NCI-H1105 (cell line): ENCODE measurements at regions not wholly inside any gene's neighbourhood (a gene's known extent, or its start where the extent isn't known, plus 50 kb on each side); places are given as distances from the start of the nearest gene placed in this dataset.
"Not testable (repeated sequence)": the region's sequence is repeated elsewhere in the genome, so short reads cannot be mapped to it uniquely, and the experiment has no call there.

Source experiments
- DNase-seq: peaks from one replicate; lab custom pipeline; 2025; lab: John Stamatoyannopoulos, UW

DNA sequence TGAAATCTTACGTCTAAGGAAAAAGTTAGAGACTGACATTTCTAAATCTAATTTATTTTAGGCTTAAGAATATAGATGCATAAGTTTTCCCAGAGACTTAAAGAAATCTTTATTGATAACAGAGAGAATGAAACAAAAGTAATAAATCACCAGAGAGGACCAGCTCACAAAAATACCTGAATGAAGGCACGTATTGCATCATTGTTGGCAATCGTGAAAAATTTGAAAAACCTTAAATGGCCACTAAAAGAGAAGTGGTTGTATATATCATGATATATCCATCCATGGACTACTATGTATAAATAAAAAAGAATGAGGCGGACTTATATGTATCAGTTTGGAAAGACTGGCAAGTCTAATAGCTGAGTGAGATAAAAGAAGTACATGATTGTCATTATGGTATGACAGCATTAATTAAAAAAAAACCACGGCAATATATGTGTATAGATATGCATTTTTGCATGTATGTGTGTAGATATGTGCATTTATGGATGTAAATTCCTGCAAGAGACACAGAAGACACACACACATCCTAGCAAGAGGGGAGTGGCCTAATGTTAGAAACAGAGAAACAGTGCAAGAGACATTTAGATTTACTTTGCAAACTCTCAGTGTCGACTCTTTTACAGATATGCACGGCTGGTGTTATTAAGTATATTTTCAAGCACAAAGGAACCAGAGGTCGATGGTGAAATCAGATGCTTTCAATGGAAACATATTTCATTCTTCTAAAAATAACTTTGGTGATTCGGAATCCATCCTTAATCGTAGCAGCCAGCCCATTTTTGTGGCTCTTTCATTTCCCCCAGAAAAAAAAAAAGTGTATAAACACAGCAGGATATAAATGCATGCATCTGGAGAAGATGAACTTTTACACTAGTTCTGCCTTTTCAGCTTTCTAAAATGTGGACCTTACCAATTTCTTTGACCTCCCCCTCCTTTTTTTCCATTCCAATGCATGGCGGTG is 156.1 kb upstream of the SALL4 start:
- DNase-seq: no peak

DNA sequence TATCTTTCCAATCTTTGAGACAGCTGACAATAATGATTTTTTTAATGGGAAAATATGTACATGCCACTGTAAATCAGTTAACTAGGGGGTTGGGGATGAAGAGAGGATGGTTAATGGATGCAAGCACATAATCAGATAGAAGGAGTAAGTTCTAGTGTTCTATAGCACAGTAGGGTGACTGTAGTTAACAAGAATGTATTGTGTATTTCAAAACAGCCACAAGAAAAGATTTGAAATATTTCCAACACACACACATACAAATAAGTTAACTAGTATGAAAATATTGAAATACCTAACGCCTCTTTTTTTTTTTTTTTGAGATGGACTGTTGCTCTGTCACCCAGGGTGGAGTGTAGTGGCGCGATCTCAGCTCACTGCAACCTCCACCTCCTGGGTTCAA is 153.4 kb upstream of the SALL4 start:
- DNase-seq: no peak

DNA sequence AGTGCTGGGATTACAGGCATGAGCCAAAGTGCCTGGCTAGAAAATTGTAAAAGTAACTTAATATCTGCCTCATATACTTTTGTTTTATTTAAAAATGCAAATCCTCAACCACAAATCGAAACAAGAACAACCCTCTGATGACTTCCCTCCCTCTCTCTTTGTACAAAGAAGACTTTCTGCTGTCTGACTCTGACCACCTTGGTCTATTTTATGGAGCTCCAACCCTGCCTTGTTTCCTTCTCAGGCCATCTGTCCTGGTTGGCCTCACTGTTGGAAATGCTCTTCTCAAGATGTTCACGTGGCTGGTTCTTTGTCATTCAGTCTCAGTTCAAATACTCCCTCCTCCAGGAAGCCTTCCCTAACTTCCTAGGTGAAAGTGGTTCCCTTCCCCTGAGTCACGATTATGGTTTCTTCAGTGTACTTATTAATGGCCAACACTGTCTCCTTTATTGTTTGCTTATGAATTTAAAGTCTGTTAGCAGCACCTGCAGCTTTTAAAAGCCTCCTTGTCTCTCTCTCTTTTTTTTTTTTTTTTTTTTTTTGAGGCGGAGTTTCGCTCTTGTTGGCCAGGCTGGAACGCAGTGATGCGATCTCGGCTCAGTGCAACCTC is 151.5 kb upstream of the SALL4 start:
- no peak for DNase-seq

DNA sequence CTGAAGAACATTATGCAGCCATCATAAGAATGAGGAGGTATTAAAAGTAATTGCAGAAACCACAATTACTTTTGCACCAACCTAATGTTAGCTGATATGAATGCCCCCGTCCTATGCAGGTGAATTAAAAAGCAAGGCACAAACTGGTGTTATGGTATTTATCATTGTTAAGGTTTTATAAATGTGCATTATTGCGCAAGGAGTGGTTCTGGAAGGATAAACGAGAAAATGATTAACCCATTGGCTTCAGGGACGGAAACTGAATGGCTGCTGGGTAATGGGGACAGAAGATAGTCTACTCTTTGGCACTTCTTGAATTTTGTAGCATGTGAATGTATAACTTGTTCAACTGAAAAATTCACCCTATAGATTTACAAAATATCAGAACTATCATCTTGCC is 148.6 kb upstream of the SALL4 start:
- DNase-seq: no peak

DNA sequence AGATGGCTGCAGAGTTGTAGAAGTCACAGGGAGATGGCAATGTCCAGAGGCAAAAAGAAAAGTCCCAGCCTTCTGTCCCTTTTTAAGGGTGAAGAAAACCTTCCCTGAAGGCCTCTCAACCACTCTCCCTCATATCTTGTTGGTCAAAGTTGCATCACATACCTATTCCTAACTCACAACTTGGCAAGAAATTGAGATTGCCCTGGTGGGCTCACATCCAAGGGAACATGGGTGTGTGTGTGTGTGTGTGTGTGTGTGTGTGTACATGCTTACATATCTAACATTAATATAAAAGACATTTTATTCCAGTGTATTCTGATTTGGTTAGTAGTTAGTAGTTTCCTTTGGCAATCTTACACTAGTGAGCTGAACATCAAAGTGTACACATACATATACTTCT is 144.3 kb upstream of the SALL4 start:
- no peak for DNase-seq

DNA sequence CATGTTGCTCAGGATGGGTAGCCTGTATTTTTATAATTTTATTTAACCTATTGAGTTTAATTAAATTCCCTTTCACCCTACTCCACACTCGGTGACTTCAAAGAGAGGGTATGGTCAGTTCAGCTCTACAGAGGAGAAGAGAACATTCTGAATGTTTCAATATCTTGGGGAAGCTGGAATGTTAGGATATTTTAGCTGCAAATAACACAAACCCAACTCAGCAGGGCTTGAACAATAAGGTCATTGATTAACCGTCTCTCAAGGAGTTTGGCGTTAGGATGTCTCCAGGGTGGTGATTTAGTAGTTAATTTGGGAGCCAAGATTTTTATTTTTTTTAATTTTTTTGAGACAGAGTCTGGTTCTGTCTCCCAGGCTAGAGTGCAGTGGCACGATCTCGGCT is 143.6 kb upstream of the SALL4 start:
- DNase-seq: no peak

DNA sequence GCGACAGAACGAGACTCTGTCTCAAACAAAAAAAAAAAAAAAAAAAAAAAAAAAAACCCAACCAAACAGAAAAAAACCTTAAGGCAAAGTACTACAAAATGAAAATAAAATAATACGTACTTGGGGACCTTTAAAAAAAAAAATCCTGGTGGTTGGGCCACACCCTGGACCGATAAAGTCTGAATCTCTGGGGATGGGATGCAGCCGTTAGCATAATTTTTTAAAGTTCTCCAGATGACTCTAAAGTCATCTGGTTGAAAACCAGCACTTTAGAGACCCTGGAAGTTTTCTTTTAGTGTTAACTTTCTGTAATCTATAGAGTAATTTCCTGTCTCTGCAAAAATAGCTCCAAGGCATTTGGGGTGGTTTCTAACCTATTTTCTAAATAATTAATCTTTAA is 142.9 kb upstream of the SALL4 start:
- no peak for DNase-seq

DNA sequence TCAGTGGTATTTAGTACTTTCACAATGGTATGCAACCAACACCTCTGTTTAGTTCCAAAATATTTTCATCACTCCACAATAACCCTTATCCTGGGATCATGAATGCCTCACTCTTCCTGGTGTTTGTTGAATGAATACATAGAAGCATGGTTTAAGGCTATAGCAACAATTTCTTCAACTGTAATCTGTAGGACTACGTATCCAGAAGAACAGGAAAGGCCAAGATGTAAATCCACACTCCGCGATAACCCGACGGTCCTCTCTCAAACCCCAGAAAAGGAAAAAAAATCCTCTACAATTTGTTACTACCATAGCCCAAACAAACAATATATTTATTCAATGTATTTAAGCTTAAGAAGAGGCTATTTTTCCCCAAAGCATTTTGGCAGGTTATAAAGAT is 141.4 kb upstream of the SALL4 start:
- DNase-seq: no peak

DNA sequence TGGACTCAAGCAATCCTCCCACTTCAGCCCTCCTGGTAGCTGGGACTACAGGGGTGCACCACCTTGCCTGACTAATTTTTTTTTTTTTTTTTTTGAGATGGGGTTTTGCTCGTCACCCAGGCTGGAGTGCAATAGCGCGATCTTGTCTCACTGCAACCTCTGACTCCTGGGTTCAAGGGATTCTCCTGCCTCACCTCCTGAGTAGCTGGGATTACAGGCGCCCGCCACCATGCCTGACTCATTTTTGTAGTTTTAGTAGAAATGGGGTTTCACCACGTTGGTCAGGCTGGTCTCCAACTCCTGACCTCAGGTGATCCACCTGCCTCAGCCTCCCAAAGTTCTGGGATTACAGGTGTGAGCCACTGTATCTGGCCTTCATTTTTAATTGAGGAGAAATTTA is 141.0 kb upstream of the SALL4 start:
- not testable (repeated sequence) for DNase-seq

DNA sequence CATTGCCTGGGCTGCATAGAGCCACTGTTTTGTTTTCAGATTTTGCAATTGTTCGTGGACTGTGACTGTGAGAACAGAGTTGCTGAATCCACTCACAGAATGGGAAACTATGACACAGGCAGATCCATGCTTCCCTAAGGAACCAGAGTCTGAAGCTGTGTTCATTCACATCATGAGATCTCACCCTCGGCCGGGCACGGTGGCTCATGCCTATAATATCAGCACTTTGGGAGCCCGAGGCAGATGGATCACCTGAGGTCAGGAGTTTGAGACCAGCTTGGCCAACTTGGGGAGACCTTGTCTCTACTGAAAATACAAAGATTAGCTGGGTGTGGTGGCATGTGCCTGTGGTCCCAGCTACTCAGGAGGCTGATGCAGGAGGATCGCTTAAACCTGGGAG is 139.2 kb upstream of the SALL4 start:
- no peak for DNase-seq

DNA sequence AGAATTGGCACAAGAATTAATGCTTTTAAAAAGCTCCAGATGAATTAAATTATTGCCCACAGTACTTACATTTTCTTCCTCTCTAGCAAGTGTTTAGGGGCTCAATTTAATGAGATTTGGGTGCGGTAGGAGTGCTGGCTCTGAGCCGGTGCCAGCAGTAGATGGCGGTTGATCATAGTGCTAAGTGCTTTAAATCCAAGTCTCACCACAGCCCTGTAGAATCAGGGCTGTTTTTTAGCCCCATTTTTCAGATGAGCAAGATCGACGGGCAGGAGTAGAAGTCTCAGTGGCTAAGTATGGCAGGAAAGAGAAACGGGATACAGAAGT is 136.9 kb upstream of the SALL4 start:
- no peak for DNase-seq

DNA sequence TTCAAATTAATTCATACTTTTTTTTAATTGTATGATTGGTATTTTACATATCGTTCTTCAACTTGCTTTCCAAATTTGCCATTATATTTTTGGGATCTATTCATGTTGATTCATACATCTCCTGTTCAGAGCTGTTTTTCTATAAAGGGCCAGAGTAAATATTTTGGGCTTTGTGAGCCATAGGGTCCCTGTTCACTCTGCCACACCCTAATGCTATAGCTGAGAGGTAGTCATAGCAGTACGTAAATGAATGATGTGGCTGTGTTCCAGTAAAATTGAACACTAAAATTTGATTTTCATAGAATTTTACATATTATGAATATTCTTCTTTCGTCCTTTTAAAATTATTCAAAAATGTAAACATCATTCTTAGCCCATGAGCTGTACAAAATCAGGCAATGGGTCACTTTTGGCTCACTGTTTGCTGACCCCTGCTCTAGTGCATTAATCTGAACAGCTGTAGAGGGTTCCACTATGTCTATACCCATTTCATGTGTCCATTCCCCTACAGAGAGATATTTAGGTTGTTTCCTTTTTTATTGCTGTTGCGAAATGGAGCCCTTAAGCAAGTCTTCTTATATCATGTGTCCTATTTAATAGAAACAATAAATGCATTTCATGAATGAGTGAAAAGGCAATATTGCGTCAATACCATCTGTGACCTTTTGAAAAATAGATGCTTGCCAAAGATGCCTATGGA is 136.4 kb upstream of the SALL4 start:
- DNase-seq: no peak

DNA sequence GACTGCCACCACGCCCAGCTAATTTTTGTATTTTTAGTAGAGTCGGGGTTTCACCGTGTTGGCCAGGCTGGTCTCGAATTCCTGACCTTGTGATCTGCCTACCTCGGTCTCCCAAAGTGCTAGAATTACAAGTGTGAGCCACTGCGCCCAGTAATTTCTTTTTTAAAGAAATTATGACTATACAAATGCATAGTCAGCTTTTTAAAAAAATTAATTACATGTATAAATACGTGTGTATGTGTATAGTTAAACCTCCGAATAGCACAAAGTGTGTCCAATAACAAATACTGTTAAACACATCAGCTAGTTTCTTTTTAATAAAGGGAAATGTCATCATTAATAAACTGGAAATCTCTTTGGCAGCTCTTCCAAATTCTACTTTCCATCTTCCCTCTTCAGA is 135.5 kb upstream of the SALL4 start:
- DNase-seq: no peak

DNA sequence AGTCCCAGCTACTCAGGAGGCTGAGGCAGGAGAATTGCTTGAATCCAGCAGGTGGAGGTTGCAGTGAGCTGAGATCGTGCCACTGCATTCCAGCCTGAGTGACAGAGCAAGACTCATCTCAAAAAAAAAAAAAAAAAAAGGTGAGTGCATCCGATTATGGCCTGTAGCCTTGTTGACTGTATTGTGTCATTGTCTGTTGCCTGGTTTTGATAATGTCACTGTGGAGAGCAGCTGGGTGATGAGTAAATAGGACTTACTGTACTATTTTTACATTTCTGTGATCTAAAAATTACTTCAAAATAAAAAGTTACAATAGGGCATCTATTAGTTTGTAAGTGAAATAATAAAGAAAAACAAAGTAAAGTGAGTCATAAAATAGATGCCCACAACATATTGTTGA is 134.1 kb upstream of the SALL4 start:
- no peak for DNase-seq

DNA sequence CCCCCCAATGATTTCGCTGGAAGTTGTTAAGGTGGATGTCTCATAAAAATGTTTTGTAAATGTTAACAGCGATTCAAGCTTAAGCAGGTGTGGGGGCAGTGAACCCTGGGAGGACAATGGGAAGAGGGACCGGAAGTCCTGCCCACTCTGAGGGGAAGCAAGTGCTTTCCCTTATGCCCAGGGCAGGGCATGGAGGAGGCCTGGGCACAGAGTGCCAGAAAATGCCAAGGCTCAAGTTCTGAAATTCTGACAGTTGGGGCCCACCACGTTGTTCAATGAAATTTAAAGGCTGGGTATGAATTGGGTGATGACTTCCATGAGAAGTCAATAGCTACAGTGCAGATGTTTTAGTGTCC is 132.7 kb upstream of the SALL4 start:
- DNase-seq: no peak

DNA sequence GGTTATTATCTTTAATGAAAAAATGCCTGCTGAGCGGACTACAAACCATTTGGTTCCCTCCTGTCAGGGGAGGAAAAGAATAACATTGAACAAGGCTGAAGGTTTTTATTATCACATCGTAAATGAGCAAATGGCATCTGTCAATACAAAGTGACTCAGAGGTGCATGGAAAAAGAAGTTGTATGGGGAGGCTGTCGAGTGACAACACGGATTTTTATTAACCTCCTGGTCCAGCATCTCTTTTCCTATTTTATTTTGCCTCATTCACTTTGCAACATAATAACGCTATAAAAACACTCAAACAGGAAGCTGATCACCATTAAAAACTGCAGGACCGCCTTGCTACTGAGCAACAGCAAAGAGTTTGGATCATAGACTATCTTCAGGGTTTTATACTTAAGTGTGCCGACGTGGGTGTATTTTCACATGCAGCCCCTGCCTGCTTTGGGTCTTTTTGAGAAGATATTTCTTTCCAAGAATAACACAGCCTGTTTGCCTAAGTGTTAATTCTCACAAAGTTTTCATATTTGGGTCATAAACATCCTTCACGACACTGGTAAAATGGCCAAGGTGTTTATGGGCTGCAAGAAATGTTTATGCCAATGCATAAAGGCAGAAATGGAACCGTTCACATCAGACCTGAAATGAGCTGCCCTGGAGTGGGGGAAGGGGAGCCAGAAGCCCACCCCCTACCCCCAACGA is 132.1 kb upstream of the SALL4 start:
- DNase-seq: no peak

DNA sequence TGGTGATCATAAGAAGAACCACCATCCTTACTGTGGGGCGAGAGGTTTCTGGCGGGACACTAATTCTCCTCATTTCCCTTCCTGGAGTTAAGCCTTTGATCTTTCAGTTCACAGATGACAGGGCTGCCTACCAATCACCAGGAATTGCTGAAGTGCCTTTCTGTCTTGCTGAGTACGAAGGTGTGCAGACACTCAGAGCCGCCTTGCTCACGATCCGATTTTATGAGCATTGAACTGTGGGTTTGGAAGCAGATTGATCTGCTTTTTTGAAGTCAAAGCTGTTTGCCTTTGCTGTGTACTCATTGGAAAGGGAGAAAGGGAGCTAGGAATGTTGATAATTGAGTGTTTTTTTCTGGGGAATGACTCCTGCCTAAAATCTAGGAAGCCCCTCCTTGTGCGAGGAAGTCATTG is 129.1 kb upstream of the SALL4 start:
- DNase-seq: no peak

DNA sequence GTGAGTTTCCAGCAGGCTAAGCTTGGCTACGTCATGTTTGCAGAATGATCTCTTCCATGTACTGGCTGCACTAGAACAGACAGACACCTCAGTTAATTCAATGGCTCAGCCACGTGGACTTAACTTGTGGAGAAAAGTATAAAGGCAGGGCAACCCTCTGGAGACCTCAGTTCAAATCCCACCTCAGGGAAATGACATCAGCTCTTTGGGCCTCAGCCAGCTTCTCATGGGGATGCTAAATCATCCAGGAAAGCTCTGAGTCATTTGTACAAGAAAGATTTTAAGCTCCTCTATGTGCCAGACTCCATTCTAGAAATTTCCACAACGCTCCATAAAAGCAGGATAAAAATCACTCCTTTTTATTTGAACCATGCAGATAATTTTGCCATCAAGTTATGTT is 128.5 kb upstream of the SALL4 start:
- DNase-seq: no peak

DNA sequence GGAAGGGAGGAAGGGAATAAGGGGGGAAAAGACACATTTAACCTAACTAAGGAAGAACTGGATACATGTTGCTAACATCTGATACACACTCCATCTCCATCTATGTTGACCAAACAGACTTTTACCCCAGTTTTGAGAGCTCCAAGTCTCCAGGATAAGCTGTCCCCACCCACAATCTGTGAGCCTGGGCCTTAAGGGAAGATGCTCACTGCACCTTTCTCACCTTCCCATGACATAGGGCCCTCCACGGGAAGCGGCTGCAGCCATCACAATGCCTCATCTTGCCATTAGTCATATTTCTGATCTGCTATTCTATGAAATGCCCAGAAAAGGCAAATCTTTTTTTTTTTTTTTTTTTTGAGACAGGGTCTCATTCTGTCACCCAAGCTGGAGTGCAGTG is 126.6 kb upstream of the SALL4 start:
- DNase-seq: no peak

DNA sequence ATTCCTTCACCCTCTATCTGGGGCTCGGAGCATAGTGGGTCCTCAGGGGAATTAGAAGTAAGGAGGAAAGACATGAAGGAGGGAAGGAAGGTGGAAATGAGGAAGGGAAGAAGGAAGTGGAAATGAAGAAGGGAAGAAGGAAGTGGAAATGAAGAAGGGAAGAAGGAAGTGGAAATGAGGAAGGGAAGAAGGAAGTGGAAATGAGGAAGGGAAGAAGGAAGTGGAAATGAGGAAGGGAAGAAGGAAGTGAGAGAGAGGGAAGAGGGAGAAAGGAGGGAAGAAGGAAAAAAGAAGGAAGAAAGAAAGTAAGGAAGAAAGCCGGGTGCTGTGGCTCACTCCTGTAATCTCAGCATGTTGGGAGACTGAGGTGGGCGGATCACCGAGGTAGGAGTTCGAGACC is 125.6 kb upstream of the SALL4 start:
- not testable (repeated sequence) for DNase-seq

DNA sequence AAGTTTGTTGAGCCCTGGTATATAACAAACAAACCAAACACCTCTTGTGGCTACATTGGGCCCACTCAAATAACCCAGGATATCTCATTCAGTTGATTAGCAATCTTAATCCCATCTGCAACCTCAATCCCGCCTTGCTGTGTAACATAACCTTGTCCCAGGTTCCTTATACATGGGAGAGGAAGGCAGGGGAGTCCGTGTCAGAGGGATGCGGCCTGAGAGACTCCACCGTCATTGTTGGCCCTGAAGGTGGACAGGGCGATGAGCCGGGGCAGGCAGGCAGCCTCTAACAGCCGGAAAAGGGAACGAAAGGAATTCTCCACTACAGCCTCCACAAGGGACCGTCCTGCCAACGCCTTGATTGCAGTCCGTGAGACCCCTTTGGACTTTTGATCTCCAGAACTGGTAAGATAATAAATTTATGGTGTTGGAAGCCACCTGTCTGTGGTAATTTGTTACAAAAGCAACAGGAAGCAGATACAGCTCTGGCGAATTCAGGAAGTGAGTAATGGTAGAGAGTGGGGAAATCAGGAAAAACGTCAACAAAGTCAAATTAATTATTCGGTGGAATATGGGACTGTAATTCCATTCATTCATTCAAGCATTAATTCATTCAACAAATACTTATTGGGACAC is 124.5 kb upstream of the SALL4 start:
- no peak for DNase-seq

DNA sequence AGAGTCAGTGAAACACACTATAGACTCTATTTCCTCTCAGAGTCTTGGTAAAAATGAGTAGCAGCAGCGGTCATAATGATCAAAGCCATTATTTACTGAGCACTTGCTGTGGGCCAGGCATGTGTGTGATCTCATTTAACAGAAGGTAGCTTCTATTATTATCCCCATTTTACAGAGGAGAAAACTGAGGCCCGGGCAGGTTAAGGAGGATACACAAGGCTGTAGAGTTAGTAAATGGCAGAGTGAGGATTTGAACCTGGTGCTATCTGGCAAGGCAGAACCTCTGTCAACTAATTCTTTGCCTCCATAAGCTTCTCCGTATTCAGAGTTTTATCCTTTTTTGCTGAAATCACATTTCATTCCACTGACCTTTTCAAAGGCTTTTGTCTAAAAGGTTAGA is 122.2 kb upstream of the SALL4 start:
- no peak for DNase-seq
